Activated gamma-delta T cell (primary cell): ENCODE measurements at regions not wholly inside any gene's neighbourhood (a gene's known extent, or its start where the extent isn't known, plus 50 kb on each side); places are given as distances from the start of the nearest gene placed in this dataset.
"Not testable (repeated sequence)": the region's sequence is repeated elsewhere in the genome, so short reads cannot be mapped to it uniquely, and the experiment has no call there.

Experiments used
- DNase-seq: peaks from one replicate; lab custom pipeline; 2025; lab: John Stamatoyannopoulos, UW

DNA sequence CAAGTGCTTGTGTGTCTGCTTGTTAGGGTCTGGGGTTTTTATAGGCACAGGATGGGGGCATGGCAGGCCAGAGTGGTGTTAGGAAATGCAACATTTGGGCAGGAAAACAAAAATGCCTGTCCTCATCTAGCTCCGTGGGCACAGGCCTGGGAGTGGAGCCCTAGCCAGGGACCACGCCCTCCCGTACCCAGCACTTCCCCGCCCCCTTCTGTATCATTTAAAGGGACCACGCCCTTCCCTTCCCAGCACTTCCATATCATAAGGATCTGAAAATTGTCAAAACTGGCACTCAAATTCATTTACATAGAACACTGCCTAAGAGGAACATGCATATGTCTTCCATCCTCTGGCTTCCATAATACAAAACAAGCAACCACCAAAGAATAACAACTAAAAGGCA is 185.8 kb downstream of the B3GLCT start:
- no peak for DNase-seq

DNA sequence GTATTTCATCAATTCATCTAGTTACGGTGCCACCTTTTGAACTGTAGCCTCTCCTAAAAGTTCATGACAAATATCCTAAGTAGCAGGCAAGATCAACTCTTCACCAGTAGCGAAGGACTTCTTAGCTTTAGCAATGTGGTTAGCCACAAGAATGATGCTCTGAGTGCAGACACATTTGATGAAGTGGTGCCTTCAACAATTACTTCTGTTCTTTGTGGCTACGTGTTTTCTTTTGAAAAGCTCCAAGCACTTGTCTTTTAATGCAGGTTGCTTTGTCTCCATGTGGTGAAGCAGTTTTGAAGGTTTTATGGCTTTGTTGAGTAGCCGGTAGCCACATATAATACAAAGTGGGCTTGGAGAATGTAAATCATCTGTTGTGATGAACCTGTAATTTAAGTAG is 194.7 kb downstream of the B3GLCT start:
- DNase-seq: no peak

DNA sequence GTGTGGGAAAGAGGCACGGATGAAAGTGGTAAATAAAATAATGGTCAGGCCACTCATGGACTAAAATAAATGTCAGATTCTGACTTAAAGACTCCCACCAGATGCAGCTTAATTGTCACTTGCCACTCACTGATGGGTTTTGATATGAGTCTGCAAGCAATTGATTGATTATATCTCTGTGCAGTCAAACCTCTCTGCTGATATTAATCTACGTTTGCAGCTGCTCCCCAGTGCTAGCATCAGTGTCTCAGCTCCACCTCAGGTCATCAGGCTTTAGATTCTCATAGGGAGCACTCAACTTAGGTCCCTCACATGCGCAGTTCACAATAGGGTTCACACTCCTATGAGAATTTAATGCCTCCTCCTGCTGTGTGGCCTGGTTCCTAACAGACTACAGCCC is 195.3 kb downstream of the B3GLCT start:
- DNase-seq: no peak

- DNase-seq: no peak
Measured at GRCh38 chr13:31399690-31400089, 199.9 kb downstream of the B3GLCT start.

GRCh38 chr13:31403711-31404110 is 203.9 kb downstream of the B3GLCT start:
- not testable (repeated sequence) for DNase-seq

DNA sequence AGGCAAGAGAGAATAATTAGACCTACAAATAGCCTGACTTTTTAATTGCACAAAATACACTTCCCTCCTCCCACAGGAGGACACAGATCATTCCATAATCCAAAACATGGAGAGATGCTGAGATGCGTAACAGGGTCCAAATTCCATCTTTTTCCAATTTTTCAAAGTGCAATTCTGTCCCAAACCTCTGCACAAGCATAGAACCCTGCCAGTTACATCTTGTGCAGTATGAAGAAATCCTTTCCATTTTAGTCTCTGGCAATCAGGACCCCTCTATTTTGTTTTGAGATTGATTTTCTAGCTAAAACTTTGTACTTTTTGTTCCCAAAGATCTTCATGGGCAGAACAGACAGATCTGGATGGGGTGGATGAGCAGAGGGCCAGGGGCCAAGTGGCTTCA is 209.2 kb downstream of the B3GLCT start:
- DNase-seq: no peak

GRCh38 chr13:31409678-31410356 is 210.0 kb downstream of the B3GLCT start:
- DNase-seq: no peak

DNA sequence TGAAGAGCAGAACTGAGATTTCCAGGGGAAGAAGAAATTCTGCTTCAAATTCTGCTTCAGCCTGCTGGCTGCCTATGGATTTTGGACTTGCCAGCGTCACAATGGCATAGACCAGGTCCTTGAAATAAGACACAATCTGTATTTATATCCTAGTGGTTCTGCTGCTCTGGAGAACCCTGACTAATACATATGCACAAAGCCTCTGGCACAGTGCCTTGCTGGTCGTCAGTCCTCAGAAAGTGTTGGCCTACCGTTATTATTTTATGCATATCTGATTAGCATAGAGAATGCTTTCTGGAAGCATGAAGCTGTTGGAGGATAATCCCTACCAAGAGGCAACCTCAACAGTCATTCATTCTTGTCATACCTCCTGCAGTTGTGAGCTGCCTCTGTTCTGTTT is 213.7 kb downstream of the B3GLCT start:
- no peak for DNase-seq

GRCh38 chr13:31416066-31416465 is 216.3 kb downstream of the B3GLCT start:
- no peak for DNase-seq

- DNase-seq: no peak
Measured at GRCh38 chr13:31418186-31418585, 218.4 kb downstream of the B3GLCT start.

- no peak for DNase-seq
Measured at GRCh38 chr13:31421756-31422155, 222.0 kb downstream of the B3GLCT start.

- DNase-seq: no peak
Measured at GRCh38 chr13:31424130-31424729, 224.5 kb downstream of the B3GLCT start.

- DNase-seq: no peak
Measured at GRCh38 chr13:31426395-31426794, 226.6 kb downstream of the B3GLCT start.

GRCh38 chr13:31427151-31428100 is 227.7 kb downstream of the B3GLCT start:
- no peak for DNase-seq

GRCh38 chr13:31431722-31432137 is 232.0 kb downstream of the B3GLCT start:
- no peak for DNase-seq

GRCh38 chr13:31433207-31433606 is 233.4 kb downstream of the B3GLCT start:
- DNase-seq: no peak

DNA sequence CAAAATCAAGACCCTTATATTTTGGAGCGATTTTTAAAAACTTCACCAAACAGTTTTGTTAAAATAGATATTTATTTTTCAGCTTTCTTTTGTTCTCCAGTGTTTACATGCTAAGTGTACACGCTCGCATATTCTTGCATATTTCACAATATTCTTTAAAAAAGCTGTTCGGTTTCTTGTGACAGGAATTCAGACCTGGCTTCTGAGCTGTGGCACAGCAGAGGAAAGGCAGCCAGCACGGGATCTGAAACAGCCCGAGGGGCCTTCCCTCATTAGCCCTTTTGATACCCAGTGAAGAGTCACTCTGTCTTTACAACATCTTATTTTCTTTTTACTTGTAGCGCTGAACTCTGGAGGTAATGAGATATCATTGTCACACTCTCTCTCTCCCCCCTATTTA is 234.0 kb downstream of the B3GLCT start:
- no peak for DNase-seq

DNA sequence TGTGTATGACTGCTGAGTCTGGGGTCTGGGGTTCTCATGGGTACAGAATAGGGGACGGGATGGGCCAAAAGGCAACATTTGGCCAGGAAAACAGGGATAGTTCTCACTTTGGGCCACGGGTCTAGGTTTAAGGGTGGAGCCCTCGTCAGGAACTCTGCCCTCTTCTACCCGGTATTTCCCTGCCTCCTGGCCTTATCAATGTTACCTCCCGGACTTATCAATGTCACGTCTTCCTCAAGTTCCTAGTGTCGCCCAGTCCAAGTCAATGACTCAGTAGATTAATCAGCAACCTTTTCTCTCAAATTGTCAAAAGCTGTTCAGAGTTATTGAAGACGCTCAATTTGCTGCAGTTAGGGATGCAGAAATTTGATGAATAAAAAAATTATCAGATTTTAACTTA is 234.8 kb downstream of the B3GLCT start:
- DNase-seq: no peak

GRCh38 chr13:31435536-31435935 is 235.8 kb downstream of the B3GLCT start:
- no peak for DNase-seq

- DNase-seq: no peak
Measured at GRCh38 chr13:31436478-31436877, 236.7 kb downstream of the B3GLCT start.

GRCh38 chr13:31437975-31438374 is 238.2 kb downstream of the B3GLCT start:
- no peak for DNase-seq

- DNase-seq: no peak
Measured at GRCh38 chr13:31440132-31440531, 240.4 kb downstream of the B3GLCT start.
